ENCODE measurements at regions not wholly inside any gene's neighbourhood (a gene's known extent, or its start where the extent isn't known, plus 50 kb on each side); places are given as distances from the start of the nearest gene placed in this dataset.

DNA sequence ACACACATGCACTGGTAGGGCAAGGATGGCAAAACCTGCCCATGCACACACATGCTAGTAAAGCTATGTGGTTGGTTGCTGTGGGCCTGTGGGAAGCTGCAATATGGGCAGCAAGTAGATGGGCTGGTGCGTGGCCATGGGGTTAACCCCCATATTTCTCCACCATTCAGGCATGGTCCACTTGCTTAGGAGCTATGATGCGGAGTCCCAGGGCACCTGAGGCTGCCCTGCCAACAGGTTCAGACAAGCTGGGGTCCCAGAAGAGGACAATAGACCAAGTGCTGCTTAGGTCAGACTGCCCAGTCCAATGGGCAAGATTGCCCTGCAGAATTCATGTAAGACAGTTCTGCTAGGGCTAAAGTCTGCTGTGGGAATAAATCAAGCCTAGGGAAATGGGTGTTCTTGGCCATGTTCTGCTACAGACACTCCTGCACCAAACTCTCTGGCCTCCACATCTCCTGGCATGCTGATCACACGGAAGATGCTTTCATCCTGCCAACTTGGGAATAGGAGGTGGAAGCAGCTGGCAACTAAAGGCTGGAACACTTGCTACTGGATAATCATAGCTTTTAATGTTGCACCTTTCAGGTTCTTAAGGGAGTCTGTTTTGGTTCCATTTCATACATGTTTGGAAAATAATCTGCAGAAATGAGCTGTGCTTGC lies 646.3 kb upstream of the SLITRK1 start:
- Histone ChIP-seq H3K27me3 (ENCODE audit: insufficient read depth) (no peaks in the 10 kb centered on the region), H3K4me3 (no peak overlapping the region), H3K36me3 (ENCODE audit: insufficient read depth) (no peaks in the 10 kb centered on the region), H3K4me1 (ENCODE audit: insufficient read depth) (no peaks in the 10 kb centered on the region), H3K9me2 (ENCODE audit: insufficient read depth) (no peaks in the 10 kb centered on the region), H3K79me2 (replicated peaks; ENCODE audit: insufficient read depth) (no peaks in the 10 kb centered on the region), H2AFZ (no peak overlapping the region), H3K4me2 (no peak overlapping the region), H3K27ac (ENCODE audit: low read depth) (no peak overlapping the region), H4K20me1 (replicated peaks; ENCODE audit: insufficient read depth) (no peaks in the 10 kb centered on the region), H3F3A (replicated peaks; ENCODE audit: low read depth) (no peaks in the 10 kb centered on the region)
- Mint-ChIP-seq H3K27ac (no peak overlapping the region), H3K27me3 (ENCODE audit: insufficient read depth, low read depth, poor library complexity) (peaks cover under 1% of the 10 kb centered on the region), H3K9me3 (no peaks in the 10 kb centered on the region), H3K4me3 (no peak overlapping the region), H3K36me3 (ENCODE audit: low read depth) (no peaks in the 10 kb centered on the region), H3K4me1 (no peaks in the 10 kb centered on the region)
- TF ChIP-seq ZNF114 (CRISPR knock-in tag; IDR thresholded peaks at IDR 0.05) (no peak), POLR2AphosphoS5 (IDR thresholded peaks at IDR 0.05; ENCODE audit: low read depth) (no peak), EZH2 (IDR thresholded peaks at IDR 0.05; ENCODE audit: low read depth, unreplicated experiment) (no peak), STAT1 (IDR thresholded peaks at IDR 0.05; ENCODE audit: unreplicated experiment) (no peak), CREB1 (CRISPR knock-in tag; IDR thresholded peaks at IDR 0.05; ENCODE audit: low read depth) (no peak)
- ATAC-seq (no peak), DNase-seq (ENCODE audit: low spot score) (no peak)

DNA sequence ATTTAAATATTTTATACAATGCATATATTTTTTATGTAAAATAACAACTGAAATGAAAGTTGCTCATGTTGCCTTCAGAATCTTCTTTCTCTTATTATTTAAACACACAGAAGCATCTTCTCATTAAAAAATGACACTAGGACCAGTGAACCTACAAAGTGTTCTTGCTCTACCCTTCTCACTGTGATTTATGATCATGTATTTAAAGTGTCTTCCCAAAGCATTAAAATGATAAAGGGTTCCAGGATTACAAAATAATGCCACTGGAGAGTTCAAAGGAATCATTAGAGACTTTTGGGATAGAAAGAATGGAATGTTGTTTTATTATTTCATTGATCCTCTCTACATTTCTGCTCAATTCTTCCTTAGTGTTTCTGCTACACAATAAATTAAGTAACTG lies 643.6 kb upstream of the SLITRK1 start:
- H3K79me2 ChIP-seq (replicated peaks; ENCODE audit: insufficient read depth), result no peaks in the 10 kb centered on the region
- Mint-ChIP-seq H3K27me3 (ENCODE audit: insufficient read depth, low read depth, poor library complexity) (no peaks in the 10 kb centered on the region), H3K9me3 (no peaks in the 10 kb centered on the region)
- TF ChIP-seq JUNB (IDR thresholded peaks at IDR 0.05; ENCODE audit: unreplicated experiment) (no peak), CREB1 (CRISPR knock-in tag; IDR thresholded peaks at IDR 0.05; ENCODE audit: low read depth) (no peak), NANOG (IDR thresholded peaks at IDR 0.05; ENCODE audit: borderline replicate concordance) (no peak), ZNF114 (CRISPR knock-in tag; IDR thresholded peaks at IDR 0.05) (no peak), STAT1 (IDR thresholded peaks at IDR 0.05; ENCODE audit: unreplicated experiment) (no peak), ETS1 (IDR thresholded peaks at IDR 0.05) (no peak), ZNF462 (CRISPR knock-in tag; IDR thresholded peaks at IDR 0.05) (no peak), REST (IDR thresholded peaks at IDR 0.05; ENCODE audit: unreplicated experiment) (no peak)

More for the DNA sequence above, 643.6 kb upstream of the SLITRK1 start:
- H3K4me1 Mint-ChIP-seq, result no peaks in the 10 kb centered on the region
- Histone ChIP-seq H3K27me3 (ENCODE audit: insufficient read depth) (no peaks in the 10 kb centered on the region), H3F3A (replicated peaks; ENCODE audit: low read depth) (no peaks in the 10 kb centered on the region), H3K4me2 (no peak overlapping the region), H3K4me1 (ENCODE audit: insufficient read depth) (no peaks in the 10 kb centered on the region), H4K20me1 (replicated peaks; ENCODE audit: insufficient read depth) (no peaks in the 10 kb centered on the region), H2AFZ (no peak overlapping the region), H3K4me3 (no peak overlapping the region), H3K36me3 (ENCODE audit: insufficient read depth) (no peaks in the 10 kb centered on the region), H3K27ac (ENCODE audit: low read depth) (no peak overlapping the region), H3K9me2 (ENCODE audit: insufficient read depth) (no peaks in the 10 kb centered on the region)
- no peak overlapping the region for H3K4me3 Mint-ChIP-seq
- H3K36me3 Mint-ChIP-seq (ENCODE audit: low read depth), result no peaks in the 10 kb centered on the region
- DNase-seq (ENCODE audit: low spot score), result no peak
- H3K27ac Mint-ChIP-seq, result no peak overlapping the region
- no peak for ATAC-seq
